ENCODE measurements at regions not wholly inside any gene's neighbourhood (a gene's known extent, or its start where the extent isn't known, plus 50 kb on each side); places are given as distances from the start of the nearest gene placed in this dataset.

GRCh38 chr10:8577686-8578085 lies 523.2 kb downstream of the GATA3 start:
- DNase-seq (ENCODE audit: low read depth), result no peak
- H3K4me3 ChIP-seq (ENCODE audit: low read depth, low read length), result no peak overlapping the region
- TF ChIP-seq CTCF (IDR thresholded peaks at IDR 0.05; ENCODE audit: insufficient read depth, low read depth, low read length), result no peak

GRCh38 chr10:8581521-8582225 lies 527.2 kb downstream of the GATA3 start:
- no peak for TF ChIP-seq CTCF (IDR thresholded peaks at IDR 0.05; ENCODE audit: insufficient read depth, low read depth, low read length)
- DNase-seq (ENCODE audit: low read depth), result no peak
- no peak overlapping the region for H3K4me3 ChIP-seq (ENCODE audit: low read depth, low read length)

- H3K4me3 ChIP-seq (ENCODE audit: low read depth, low read length), result no peak overlapping the region
- no peak for TF ChIP-seq CTCF (IDR thresholded peaks at IDR 0.05; ENCODE audit: insufficient read depth, low read depth, low read length)
- no peak for DNase-seq (ENCODE audit: low read depth)
Observed at GRCh38 chr10:8583096-8583495, 528.6 kb downstream of the GATA3 start.

- no peak overlapping the region for H3K4me3 ChIP-seq (ENCODE audit: low read depth, low read length)
- no peak for DNase-seq (ENCODE audit: low read depth)
- no peak for TF ChIP-seq CTCF (IDR thresholded peaks at IDR 0.05; ENCODE audit: insufficient read depth, low read depth, low read length)
Observed at GRCh38 chr10:8584666-8585065, 530.2 kb downstream of the GATA3 start.

GRCh38 chr10:8586504-8586903 lies 532.0 kb downstream of the GATA3 start:
- TF ChIP-seq CTCF (IDR thresholded peaks at IDR 0.05; ENCODE audit: insufficient read depth, low read depth, low read length), result no peak
- no peak for DNase-seq (ENCODE audit: low read depth)
- H3K4me3 ChIP-seq (ENCODE audit: low read depth, low read length), result no peak overlapping the region

GRCh38 chr10:8588135-8588534 lies 533.6 kb downstream of the GATA3 start:
- H3K4me3 ChIP-seq (ENCODE audit: low read depth, low read length), result no peak overlapping the region
- TF ChIP-seq CTCF (IDR thresholded peaks at IDR 0.05; ENCODE audit: insufficient read depth, low read depth, low read length), result no peak
- no peak for DNase-seq (ENCODE audit: low read depth)

- TF ChIP-seq CTCF (IDR thresholded peaks at IDR 0.05; ENCODE audit: insufficient read depth, low read depth, low read length), result no peak
- DNase-seq (ENCODE audit: low read depth), result no peak
- no peak overlapping the region for H3K4me3 ChIP-seq (ENCODE audit: low read depth, low read length)
Observed at GRCh38 chr10:8590518-8590917, 536.0 kb downstream of the GATA3 start.
